ENCODE measurements at regions not wholly inside any gene's neighbourhood (a gene's known extent, or its start where the extent isn't known, plus 50 kb on each side); places are given as distances from the start of the nearest gene placed in this dataset.

- TF ChIP-seq, protein P1, sequence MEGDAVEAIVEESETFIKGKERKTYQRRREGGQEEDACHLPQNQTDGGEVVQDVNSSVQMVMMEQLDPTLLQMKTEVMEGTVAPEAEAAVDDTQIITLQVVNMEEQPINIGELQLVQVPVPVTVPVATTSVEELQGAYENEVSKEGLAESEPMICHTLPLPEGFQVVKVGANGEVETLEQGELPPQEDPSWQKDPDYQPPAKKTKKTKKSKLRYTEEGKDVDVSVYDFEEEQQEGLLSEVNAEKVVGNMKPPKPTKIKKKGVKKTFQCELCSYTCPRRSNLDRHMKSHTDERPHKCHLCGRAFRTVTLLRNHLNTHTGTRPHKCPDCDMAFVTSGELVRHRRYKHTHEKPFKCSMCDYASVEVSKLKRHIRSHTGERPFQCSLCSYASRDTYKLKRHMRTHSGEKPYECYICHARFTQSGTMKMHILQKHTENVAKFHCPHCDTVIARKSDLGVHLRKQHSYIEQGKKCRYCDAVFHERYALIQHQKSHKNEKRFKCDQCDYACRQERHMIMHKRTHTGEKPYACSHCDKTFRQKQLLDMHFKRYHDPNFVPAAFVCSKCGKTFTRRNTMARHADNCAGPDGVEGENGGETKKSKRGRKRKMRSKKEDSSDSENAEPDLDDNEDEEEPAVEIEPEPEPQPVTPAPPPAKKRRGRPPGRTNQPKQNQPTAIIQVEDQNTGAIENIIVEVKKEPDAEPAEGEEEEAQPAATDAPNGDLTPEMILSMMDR (IDR thresholded peaks at IDR 0.05), result no peak
- TF ChIP-seq POLR2A (IDR thresholded peaks at IDR 0.05) (no peak), EP300 (IDR thresholded peaks at IDR 0.05) (no peak), POLR2AphosphoS5 (IDR thresholded peaks at IDR 0.05) (no peak)
Observed at GRCh38 chr10:50987934-50988333, 86.4 kb upstream of the PRKG1 start.
